Testis (tissue), 2 donors: ENCODE measurements at regions not wholly inside any gene's neighbourhood (a gene's known extent, or its start where the extent isn't known, plus 50 kb on each side); places are given as distances from the start of the nearest gene placed in this dataset.

Experiments
- DNase-seq: peaks from one replicate; pipeline ENCODE4 v3.0.0-alpha.2; 2019
- H3K27ac ChIP-seq, 2 donors: fragments of 200-600 bp; sonication (generic); one replicate each; pipeline ENCODE4 v1.5.1; 2019
- H3K27me3 ChIP-seq: fragments of 200-600 bp; sonication (generic); one replicate; pipeline ENCODE4 v1.5.1; 2019
- H3K36me3 ChIP-seq: fragments of 200-600 bp; sonication (generic); one replicate; pipeline ENCODE4 v1.5.1; 2017; ENCODE audit warnings: low read depth; ENCODE audit errors: missing control alignments
- H3K4me1 ChIP-seq: fragments of 200-600 bp; sonication (generic); one replicate; pipeline ENCODE4 v1.5.1; 2019
- H3K4me3 ChIP-seq, 2 donors: fragments of 200-600 bp; sonication (generic); one replicate each; pipeline ENCODE4 v1.5.1; 2017 to 2019
- H3K9me3 ChIP-seq: fragments of 200-600 bp; sonication (generic); one replicate; pipeline ENCODE4 v1.5.1; 2017
- POLR2A ChIP-seq: fragments of 450-650 bp; IDR thresholded peaks from one replicate; pipeline ENCODE4 v1.6.1; 2017; ENCODE audit warnings: antibody characterized with exemption, mild to moderate bottlenecking, moderate library complexity
- WGBS, 2 donors: methylation state at CpG; one replicate each; pipeline ENCODE4 v1.1.5; 2018; 5-methylcytosine and 5-hydroxymethylcytosine counted together
- intact Hi-C: fragments of 100-400 bp; cut with DNase I; formaldehyde crosslinking; loops from one replicate; pipeline ENCODE4 v1.15.1; 2023; ENCODE audit warnings: low total_unique reads
- TF ChIP-seq, protein P1 (sequence below), 3 experiments: fragments of 450-650 bp in 2 of 3; fragments of 200-600 bp in 1 of 3; sonication (generic) in 1 of 3; IDR thresholded peaks; one replicate each; pipeline ENCODE4 v1.5.1; 2016 to 2019; ENCODE audit warnings: antibody characterized with exemption in 3 of 3, mild to moderate bottlenecking in 2 of 3, moderate library complexity in 1 of 3

DNA sequence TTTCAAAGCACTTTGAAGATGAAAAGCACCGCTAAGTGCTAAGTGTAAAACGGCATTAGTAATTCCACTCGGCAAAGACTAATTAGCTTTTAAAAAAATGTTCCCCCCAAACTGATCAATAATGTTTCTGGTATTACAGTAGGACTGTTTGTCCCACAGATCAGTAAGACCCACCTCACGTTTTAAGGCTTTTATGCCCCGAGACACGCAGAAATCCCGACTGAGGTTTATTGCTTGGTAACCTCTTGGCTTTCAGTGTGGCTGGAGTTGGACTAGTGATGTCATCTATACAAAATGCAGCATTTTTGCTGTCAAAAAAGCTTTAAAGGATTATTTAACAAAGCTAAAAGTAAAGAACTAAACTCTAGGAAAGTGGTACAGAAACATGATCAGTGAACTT lies 414.6 kb upstream of the PSMD7 start:
- H3K27ac ChIP-seq: no peak overlapping the region
- no peaks in the 10 kb centered on the region for H3K4me1 ChIP-seq
- WGBS, 2 donors: 39 to 55% methylated on average over 7 of the region's 7 CpGs
- intact Hi-C loops: no loop called here
- no peaks in the 10 kb centered on the region for H3K9me3 ChIP-seq
- peaks cover 3% of the 10 kb centered on the region for H3K27me3 ChIP-seq
- no peaks in the 10 kb centered on the region for H3K36me3 ChIP-seq
- H3K4me3 ChIP-seq: no peak overlapping the region
- no peak for DNase-seq
- TF ChIP-seq, protein P1, sequence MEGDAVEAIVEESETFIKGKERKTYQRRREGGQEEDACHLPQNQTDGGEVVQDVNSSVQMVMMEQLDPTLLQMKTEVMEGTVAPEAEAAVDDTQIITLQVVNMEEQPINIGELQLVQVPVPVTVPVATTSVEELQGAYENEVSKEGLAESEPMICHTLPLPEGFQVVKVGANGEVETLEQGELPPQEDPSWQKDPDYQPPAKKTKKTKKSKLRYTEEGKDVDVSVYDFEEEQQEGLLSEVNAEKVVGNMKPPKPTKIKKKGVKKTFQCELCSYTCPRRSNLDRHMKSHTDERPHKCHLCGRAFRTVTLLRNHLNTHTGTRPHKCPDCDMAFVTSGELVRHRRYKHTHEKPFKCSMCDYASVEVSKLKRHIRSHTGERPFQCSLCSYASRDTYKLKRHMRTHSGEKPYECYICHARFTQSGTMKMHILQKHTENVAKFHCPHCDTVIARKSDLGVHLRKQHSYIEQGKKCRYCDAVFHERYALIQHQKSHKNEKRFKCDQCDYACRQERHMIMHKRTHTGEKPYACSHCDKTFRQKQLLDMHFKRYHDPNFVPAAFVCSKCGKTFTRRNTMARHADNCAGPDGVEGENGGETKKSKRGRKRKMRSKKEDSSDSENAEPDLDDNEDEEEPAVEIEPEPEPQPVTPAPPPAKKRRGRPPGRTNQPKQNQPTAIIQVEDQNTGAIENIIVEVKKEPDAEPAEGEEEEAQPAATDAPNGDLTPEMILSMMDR (IDR thresholded peaks at IDR 0.05): no peak
- no peak for TF ChIP-seq POLR2A

DNA sequence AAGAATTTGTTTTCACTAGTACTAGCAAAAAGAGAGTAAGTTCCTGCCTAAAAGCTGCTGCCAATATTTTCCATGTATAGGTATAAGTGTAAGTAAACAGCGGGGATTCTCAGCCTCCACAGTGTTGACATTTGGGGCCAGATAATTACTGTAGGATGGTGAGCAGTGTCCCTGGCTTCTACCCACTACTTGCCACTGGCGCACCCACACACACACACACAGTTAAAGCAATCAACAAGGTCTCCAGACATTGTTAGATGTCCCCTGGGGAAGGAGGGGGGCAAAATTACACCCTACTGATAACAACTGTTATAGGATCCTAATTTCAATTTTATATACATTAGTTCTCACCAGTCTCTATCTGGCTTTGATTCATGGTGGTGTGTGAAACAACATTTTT lies 417.0 kb upstream of the PSMD7 start:
- Histone ChIP-seq H3K9me3 (no peaks in the 10 kb centered on the region), H3K27me3 (no peaks in the 10 kb centered on the region), H3K36me3 (no peaks in the 10 kb centered on the region), H3K27ac (no peak overlapping the region), H3K4me1 (no peaks in the 10 kb centered on the region), H3K4me3 (no peak overlapping the region)
- intact Hi-C loops: no loop called here
- no peak for TF ChIP-seq POLR2A
- no peak for DNase-seq
- WGBS, 2 donors: 58 to 65% methylated on average over 2 of the region's 2 CpGs

DNA sequence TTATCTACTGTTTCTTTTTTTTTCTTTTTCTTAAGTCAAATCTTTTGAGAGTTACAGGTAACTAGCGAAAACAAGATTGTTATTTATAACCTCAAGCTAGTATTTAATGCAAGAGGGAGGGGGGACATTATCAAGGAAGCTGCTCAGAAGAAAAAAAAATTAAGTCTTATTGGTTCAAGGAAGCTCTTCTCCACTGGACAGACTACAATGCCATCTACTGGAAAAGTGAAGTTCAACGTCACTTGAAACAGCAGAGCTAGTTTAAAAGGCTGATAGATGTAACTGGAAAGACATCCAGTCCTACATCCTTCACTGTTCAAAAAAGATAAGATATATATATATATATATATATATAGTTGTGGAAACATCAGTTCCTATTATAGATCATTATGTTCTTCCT lies 418.0 kb upstream of the PSMD7 start:
- DNase-seq: no peak
- Histone ChIP-seq H3K4me3 (no peak overlapping the region), H3K9me3 (no peaks in the 10 kb centered on the region), H3K27ac (no peak overlapping the region), H3K27me3 (no peaks in the 10 kb centered on the region), H3K4me1 (no peaks in the 10 kb centered on the region), H3K36me3 (no peaks in the 10 kb centered on the region)
- intact Hi-C loops: no loop called here
- WGBS, 2 donors: 16 to 19% methylated on average over 2 of the region's 2 CpGs
- TF ChIP-seq, protein P1 (IDR thresholded peaks at IDR 0.05): peak in 1 of 3 experiments; percentile 29
- no peak for TF ChIP-seq POLR2A

DNA sequence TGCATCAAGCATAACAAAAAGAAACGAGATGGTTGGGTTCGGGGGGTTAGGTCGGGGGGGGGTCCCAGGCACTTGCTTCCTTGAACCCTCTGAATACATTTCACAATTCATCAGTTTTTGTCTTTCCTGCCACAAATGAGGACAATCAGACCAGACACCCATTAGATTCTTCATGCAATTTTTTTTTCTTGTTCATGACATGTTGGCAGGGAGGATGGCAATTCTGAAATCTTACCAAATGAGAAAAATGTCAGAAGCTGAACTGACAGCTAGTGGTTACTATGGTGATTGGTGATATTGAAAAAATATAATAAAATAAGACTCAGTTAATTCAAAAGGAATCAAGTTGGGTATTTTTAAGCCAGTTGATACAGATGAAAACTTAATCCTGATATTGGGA lies 419.5 kb upstream of the PSMD7 start:
- Histone ChIP-seq H3K27ac (no peak overlapping the region), H3K4me3 (no peak overlapping the region), H3K4me1 (no peaks in the 10 kb centered on the region), H3K36me3 (no peaks in the 10 kb centered on the region), H3K9me3 (no peaks in the 10 kb centered on the region), H3K27me3 (no peaks in the 10 kb centered on the region)
- 54 to 65% methylated on average over 3 of the region's 3 CpGs for WGBS, 2 donors
- DNase-seq: no peak
- intact Hi-C loops: no loop called here
- TF ChIP-seq, protein P1 (IDR thresholded peaks at IDR 0.05): no peak
- TF ChIP-seq POLR2A: no peak

DNA sequence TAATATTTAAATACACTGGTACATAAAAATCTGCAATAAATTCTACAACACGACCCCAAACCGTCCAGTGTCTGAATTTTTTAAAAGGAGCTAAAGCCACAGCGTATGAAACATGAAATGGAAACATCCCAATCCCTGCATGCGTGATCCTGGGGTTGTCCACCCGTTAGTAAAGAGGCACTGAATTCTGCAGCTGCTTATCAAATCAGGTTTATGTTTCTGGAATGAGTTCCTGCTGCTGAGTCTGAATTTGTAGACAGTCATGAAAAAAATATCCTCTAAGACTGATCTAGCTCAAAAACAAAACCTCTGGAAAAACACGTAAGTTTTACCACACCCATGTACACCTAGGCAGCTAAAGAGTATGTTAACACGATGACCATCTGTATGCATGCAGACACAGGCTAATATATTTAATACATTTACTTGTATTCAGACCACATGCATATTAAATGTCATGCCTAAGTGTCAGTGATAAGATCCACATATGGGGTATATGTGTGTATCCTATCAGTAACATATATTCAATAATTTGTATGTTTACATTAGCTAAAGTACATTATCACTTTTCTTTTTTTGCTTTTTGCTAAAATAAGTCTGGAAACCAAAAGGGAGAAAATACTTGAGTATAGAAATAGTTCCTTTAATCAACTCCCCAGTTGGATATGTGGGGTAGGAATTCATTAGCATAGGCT lies 420.5 kb upstream of the PSMD7 start:
- no peak overlapping the region for H3K4me3 ChIP-seq
- no peaks in the 10 kb centered on the region for H3K4me1 ChIP-seq
- H3K27ac ChIP-seq: no peak overlapping the region
- no peaks in the 10 kb centered on the region for H3K27me3 ChIP-seq
- no peaks in the 10 kb centered on the region for H3K36me3 ChIP-seq
- no peak for DNase-seq
- intact Hi-C loops: no loop called here
- 76 to 79% methylated on average over 7 of the region's 7 CpGs for WGBS, 2 donors
- H3K9me3 ChIP-seq: no peaks in the 10 kb centered on the region
- no peak for TF ChIP-seq POLR2A
- TF ChIP-seq, protein P1 (IDR thresholded peaks at IDR 0.05): no peak
